ENCODE measurements at regions not wholly inside any gene's neighbourhood (a gene's known extent, or its start where the extent isn't known, plus 50 kb on each side); places are given as distances from the start of the nearest gene placed in this dataset.

DNA sequence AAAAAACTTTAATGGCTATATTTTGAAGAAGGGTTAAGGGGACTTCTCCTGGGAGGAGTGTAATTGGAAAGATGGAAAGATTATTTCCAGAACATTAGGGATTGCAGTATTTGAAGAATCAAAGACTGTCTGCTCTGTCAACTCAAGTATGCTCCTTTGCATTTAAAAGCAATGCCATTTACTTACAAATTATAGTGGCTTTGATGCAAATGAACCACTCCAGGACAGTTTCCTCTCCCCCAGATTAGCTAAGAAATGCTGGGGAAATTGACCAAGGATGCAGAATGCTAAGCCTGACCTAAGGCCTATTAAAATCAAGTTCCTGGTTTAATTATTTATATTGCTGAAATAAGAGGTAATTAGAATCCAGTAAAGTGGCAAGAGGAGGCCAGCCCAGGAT lies 110.5 kb upstream of the CAMK1G start:
- H3K36me3 ChIP-seq (ENCODE audit: control insufficient read depth in 2 of 2, insufficient read depth in 1 of 2, low read length in 2 of 2), result no peaks in the 10 kb centered on the region
- TF ChIP-seq ZNF629 (tag by site-specific recombination; IDR thresholded peaks at IDR 0.05), result no peak
- TF ChIP-seq, protein P1, sequence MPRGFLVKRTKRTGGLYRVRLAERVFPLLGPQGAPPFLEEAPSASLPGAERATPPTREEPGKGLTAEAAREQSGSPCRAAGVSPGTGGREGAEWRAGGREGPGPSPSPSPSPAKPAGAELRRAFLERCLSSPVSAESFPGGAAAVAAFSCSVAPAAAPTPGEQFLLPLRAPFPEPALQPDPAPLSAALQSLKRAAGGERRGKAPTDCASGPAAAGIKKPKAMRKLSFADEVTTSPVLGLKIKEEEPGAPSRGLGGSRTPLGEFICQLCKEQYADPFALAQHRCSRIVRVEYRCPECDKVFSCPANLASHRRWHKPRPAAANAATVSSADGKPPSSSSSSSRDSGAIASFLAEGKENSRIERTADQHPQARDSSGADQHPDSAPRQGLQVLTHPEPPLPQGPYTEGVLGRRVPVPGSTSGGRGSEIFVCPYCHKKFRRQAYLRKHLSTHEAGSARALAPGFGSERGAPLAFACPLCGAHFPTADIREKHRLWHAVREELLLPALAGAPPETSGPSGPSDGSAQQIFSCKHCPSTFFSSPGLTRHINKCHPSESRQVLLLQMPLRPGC (tag by site-specific recombination; IDR thresholded peaks at IDR 0.05), result no peak
- TF ChIP-seq, protein P2, sequence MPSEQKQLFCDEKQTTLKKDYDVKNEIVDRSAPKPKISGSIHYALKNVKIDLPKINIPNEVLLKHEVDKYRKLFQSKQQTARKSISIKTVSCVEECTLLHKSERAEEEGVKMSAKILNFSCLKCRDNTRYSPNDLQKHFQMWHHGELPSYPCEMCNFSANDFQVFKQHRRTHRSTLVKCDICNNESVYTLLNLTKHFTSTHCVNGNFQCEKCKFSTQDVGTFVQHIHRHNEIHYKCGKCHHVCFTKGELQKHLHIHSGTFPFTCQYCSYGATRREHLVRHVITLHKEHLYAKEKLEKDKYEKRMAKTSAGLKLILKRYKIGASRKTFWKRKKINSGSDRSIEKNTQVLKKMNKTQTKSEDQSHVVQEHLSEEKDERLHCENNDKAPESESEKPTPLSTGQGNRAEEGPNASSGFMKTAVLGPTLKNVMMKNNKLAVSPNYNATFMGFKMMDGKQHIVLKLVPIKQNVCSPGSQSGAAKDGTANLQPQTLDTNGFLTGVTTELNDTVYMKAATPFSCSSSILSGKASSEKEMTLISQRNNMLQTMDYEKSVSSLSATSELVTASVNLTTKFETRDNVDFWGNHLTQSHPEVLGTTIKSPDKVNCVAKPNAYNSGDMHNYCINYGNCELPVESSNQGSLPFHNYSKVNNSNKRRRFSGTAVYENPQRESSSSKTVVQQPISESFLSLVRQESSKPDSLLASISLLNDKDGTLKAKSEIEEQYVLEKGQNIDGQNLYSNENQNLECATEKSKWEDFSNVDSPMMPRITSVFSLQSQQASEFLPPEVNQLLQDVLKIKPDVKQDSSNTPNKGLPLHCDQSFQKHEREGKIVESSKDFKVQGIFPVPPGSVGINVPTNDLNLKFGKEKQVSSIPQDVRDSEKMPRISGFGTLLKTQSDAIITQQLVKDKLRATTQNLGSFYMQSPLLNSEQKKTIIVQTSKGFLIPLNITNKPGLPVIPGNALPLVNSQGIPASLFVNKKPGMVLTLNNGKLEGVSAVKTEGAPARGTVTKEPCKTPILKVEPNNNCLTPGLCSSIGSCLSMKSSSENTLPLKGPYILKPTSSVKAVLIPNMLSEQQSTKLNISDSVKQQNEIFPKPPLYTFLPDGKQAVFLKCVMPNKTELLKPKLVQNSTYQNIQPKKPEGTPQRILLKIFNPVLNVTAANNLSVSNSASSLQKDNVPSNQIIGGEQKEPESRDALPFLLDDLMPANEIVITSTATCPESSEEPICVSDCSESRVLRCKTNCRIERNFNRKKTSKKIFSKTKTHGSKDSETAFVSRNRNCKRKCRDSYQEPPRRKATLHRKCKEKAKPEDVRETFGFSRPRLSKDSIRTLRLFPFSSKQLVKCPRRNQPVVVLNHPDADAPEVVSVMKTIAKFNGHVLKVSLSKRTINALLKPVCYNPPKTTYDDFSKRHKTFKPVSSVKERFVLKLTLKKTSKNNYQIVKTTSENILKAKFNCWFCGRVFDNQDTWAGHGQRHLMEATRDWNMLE (tag by site-specific recombination; conservative IDR thresholded peaks at IDR 0.05; ENCODE audit: low read depth), result no peak
- no peak for TF ChIP-seq ZFP37 (tag by site-specific recombination; IDR thresholded peaks at IDR 0.05)
- TF ChIP-seq SCRT1 (tag by site-specific recombination; IDR thresholded peaks at IDR 0.05; ENCODE audit: borderline replicate concordance), result no peak
- no peak for TF ChIP-seq ZNF549 (tag by site-specific recombination; IDR thresholded peaks at IDR 0.05)
- no peak for TF ChIP-seq REPIN1 (tag by site-specific recombination; IDR thresholded peaks at IDR 0.05; ENCODE audit: low read depth)
- no peak for TF ChIP-seq ZNF239 (tag by site-specific recombination; IDR thresholded peaks at IDR 0.05)
- no peak for TF ChIP-seq ZNF157 (tag by site-specific recombination; IDR thresholded peaks at IDR 0.05)
- TF ChIP-seq ZNF24 (tag by site-specific recombination; IDR thresholded peaks at IDR 0.05), result no peak
- TF ChIP-seq MEIS1 (CRISPR knock-in tag; IDR thresholded peaks at IDR 0.05; ENCODE audit: borderline replicate concordance), result no peak
- no peak for TF ChIP-seq ZNF132 (tag by site-specific recombination; IDR thresholded peaks at IDR 0.05; ENCODE audit: borderline replicate concordance)
- ChIA-PET POLR2A (no interaction called here), CTCF (interaction anchor here (0.6 kb wide), 1 partner anchor 161 kb away, joined by 4 read pairs; no protein-coding TSS in a partner anchor)
- no peaks in the 10 kb centered on the region for H3K4me1 ChIP-seq (ENCODE audit: control insufficient read depth, insufficient read depth, low read length)
- no peak overlapping the region for H3K4me3 ChIP-seq (ENCODE audit: low read depth, low read length)
- H3K9me3 ChIP-seq (ENCODE audit: control insufficient read depth, insufficient read depth, low read depth, low read length), result no peaks in the 10 kb centered on the region
- no peak overlapping the region for H3K27ac ChIP-seq (ENCODE audit: extremely low read depth, low read depth, low read length)

DNA sequence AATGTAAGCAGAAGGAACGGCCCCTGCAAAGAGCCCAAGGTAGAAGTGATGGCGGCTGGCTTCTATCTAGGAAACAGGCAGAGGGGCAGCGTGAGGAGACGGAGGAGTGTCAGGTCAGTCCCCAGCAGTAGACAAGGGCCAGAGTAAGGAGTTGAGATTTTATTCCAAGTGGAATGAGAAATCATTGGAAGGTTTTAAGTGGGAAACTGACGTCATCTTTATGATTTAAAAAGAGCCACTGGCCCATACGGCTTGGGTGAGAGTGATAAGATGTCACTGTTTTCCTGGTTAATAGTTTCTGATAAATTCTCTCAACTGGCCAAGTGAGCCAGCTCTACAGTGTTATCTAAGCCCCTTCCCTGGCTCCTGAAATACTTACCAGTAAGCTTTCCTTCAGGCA lies 103.2 kb upstream of the CAMK1G start:
- ChIA-PET CTCF (interaction anchor here (0.6 kb wide), 1 partner anchor 269 kb away, joined by 3 read pairs; no protein-coding TSS in a partner anchor), POLR2A (no interaction called here)
- Histone ChIP-seq H3K9me3 (ENCODE audit: control insufficient read depth, insufficient read depth, low read depth, low read length) (no peaks in the 10 kb centered on the region), H3K4me1 (ENCODE audit: control insufficient read depth, insufficient read depth, low read length) (no peaks in the 10 kb centered on the region), H3K4me3 (ENCODE audit: low read depth, low read length) (no peak overlapping the region), H3K36me3 (ENCODE audit: control insufficient read depth in 2 of 2, insufficient read depth in 1 of 2, low read length in 2 of 2) (no peaks in the 10 kb centered on the region), H3K27ac (ENCODE audit: extremely low read depth, low read depth, low read length) (no peak overlapping the region)
- TF ChIP-seq ZNF423 (tag by site-specific recombination; IDR thresholded peaks at IDR 0.05) (no peak), ZNF837 (tag by site-specific recombination; IDR thresholded peaks at IDR 0.05) (no peak), ZNF221 (tag by site-specific recombination; IDR thresholded peaks at IDR 0.05; ENCODE audit: borderline replicate concordance) (no peak), ZNF146 (tag by site-specific recombination; IDR thresholded peaks at IDR 0.05) (no peak), GLIS2 (tag by site-specific recombination; IDR thresholded peaks at IDR 0.05) (no peak)

DNA sequence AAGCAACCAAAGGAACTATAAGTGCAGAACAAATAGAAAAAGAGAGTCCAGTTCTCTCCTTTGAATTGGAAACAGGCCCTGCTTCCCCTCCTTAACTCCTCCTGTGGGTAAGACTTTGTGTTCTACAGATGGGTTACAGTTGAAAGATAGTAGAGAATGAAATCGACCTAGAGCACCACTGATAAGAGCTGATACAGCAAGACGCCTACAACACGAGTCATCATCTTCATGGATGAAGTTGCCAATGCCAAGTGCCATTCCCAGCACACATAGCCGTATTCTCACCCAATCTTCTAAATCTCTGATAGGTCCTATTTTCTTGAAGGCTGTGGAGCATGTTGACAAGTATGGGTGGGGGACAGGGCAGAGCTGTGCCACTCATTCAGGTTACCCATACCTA lies 99.8 kb upstream of the CAMK1G start:
- Histone ChIP-seq H3K4me3 (ENCODE audit: low read depth, low read length) (no peak overlapping the region), H3K36me3 (ENCODE audit: control insufficient read depth in 2 of 2, insufficient read depth in 1 of 2, low read length in 2 of 2) (no peaks in the 10 kb centered on the region), H3K9me3 (ENCODE audit: control insufficient read depth, insufficient read depth, low read depth, low read length) (no peaks in the 10 kb centered on the region), H3K4me1 (ENCODE audit: control insufficient read depth, insufficient read depth, low read length) (no peaks in the 10 kb centered on the region), H3K27ac (ENCODE audit: extremely low read depth, low read depth, low read length) (no peak overlapping the region)
- POLR2A ChIA-PET, result no interaction called here
- CTCF ChIA-PET, result interaction anchor here (0.8 kb wide), 1 partner anchor 1238 kb away, joined by 5 read pairs; no protein-coding TSS in a partner anchor
- TF ChIP-seq ZNF423 (tag by site-specific recombination; IDR thresholded peaks at IDR 0.05), result no peak
- TF ChIP-seq ZFP41 (tag by site-specific recombination; IDR thresholded peaks at IDR 0.05; ENCODE audit: borderline replicate concordance), result no peak
- TF ChIP-seq, protein P3, sequence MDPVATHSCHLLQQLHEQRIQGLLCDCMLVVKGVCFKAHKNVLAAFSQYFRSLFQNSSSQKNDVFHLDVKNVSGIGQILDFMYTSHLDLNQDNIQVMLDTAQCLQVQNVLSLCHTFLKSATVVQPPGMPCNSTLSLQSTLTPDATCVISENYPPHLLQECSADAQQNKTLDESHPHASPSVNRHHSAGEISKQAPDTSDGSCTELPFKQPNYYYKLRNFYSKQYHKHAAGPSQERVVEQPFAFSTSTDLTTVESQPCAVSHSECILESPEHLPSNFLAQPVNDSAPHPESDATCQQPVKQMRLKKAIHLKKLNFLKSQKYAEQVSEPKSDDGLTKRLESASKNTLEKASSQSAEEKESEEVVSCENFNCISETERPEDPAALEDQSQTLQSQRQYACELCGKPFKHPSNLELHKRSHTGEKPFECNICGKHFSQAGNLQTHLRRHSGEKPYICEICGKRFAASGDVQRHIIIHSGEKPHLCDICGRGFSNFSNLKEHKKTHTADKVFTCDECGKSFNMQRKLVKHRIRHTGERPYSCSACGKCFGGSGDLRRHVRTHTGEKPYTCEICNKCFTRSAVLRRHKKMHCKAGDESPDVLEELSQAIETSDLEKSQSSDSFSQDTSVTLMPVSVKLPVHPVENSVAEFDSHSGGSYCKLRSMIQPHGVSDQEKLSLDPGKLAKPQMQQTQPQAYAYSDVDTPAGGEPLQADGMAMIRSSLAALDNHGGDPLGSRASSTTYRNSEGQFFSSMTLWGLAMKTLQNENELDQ (tag by site-specific recombination; IDR thresholded peaks at IDR 0.05; ENCODE audit: low read depth), result no peak
- TF ChIP-seq ZNF596 (tag by site-specific recombination; IDR thresholded peaks at IDR 0.05), result no peak
